ENCODE measurements at regions not wholly inside any gene's neighbourhood (a gene's known extent, or its start where the extent isn't known, plus 50 kb on each side); places are given as distances from the start of the nearest gene placed in this dataset.

DNA sequence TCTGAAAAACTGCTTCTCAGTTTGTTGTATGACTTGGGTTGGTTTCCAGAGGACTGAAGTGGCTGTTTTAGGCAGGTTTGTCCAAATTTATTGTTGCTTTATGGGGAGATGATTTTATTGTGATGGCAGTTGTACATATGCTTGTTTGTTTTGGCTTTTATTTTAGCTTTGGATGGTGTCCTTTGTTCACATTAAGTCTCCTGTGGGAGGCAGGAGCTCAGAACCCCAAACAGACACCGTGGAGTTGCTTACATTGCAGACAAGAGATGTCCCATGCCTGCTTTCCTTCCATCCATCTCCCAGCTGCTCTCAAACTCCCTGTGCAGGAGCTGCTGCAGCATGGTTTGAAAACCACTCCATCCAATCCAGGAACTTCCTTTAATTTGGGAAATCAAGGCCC is 414.7 kb downstream of the LPIN1 start:
- ATAC-seq (no peak), DNase-seq (no peak)
- peaks cover 0 to 11% (median 1%) of the 10 kb centered on the region in 11 donors for H3K9me3 Mint-ChIP-seq
- peaks cover 0 to 4% (median 0%) of the 10 kb centered on the region in 5 donors for H3K36me3 Mint-ChIP-seq
- H3K27me3 Mint-ChIP-seq = peaks cover 0 to 13% (median 0%) of the 10 kb centered on the region in 5 donors
- no peak overlapping the region for H3K27ac Mint-ChIP-seq
- intact Hi-C loops (cut with micrococcal nuclease) = no loop called here
- Histone ChIP-seq H3K9me3 (ENCODE audit: control insufficient read depth in 2 of 3, low read length in 3 of 3) (no peaks in the 10 kb centered on the region), H3K27ac (ENCODE audit: low read depth, low read length) (no peak overlapping the region), H3K4me3 (ENCODE audit: low read length) (no peak overlapping the region), H3K36me3 (ENCODE audit: control insufficient read depth in 2 of 3, insufficient read depth in 3 of 3, low read length in 3 of 3) (no peaks in the 10 kb centered on the region), H3K27me3 (ENCODE audit: control insufficient read depth in 2 of 2, insufficient read depth in 2 of 2, low read length in 2 of 2) (no peaks in the 10 kb centered on the region), H3K4me1 (ENCODE audit: control insufficient read depth in 2 of 2, insufficient read depth in 2 of 2, low read length in 2 of 2) (no peaks in the 10 kb centered on the region)
- POLR2A ChIA-PET = interaction anchor here (1.0 to 2.4 kb wide), 2 partner anchors 9 to 11 kb away, joined by 5 to 11 read pairs; no protein-coding TSS in a partner anchor
- no peak overlapping the region for H3K4me3 Mint-ChIP-seq
- CTCF ChIA-PET = interaction anchor here (1.1 kb wide), 1 partner anchor 11 kb away, joined by 3 read pairs; no protein-coding TSS in a partner anchor
- H3K4me1 Mint-ChIP-seq = peaks cover 6 to 29% (median 18%) of the 10 kb centered on the region in 7 donors

DNA sequence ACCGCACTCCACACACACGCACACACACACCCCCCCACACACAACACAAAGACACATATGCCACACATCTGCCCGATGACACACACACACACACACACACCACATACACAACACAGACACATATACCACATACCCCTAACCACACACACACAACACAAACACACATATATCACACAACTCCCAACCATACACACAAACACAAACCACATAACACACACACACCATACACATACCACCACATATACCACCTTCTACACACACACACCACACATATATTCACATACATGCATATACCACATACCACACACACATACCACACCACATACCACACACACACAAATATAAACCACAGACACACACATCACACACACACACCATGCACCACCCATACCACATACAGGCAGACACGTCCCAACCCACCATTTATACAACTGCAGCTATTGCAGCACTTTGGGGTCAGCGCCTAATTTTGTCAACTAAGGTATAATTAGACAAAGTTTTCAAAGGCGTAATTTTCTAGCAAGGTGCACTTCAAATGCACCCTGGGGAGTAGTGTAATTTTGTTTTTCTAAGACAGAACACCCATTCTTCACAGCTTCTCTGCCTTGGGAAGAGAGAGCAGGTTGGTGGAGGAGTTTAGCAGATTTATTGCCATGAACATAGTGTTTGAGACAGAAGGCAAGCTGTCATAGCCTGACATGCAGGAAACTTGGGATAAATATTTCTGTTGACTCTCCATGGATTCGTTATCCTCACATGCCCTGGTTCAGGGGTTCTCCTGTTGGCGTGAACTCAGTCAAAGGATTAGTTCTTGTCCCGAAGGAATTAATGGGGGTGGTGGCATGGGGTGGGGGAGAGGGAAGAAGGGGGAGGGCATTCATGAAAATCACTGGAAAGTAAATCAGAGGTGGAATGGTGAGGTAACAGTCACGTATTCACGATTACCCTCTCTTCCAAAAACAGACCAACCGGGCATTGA is 416.1 kb downstream of the LPIN1 start:
- no peak overlapping the region for H3K4me3 Mint-ChIP-seq
- no peak for DNase-seq
- intact Hi-C loops (cut with micrococcal nuclease) = no loop called here
- no peak for ATAC-seq
- peak overlapping the region in 3 of 9 donors; percentile 15 to 20 (median 18) for H3K27ac Mint-ChIP-seq
- peaks cover 0 to 9% (median 0%) of the 10 kb centered on the region in 5 donors for H3K27me3 Mint-ChIP-seq
- no peaks in the 10 kb centered on the region for H3K27me3 ChIP-seq (ENCODE audit: control insufficient read depth in 2 of 2, insufficient read depth in 2 of 2, low read length in 2 of 2)
- H3K4me1 ChIP-seq (ENCODE audit: control insufficient read depth in 2 of 2, insufficient read depth in 2 of 2, low read length in 2 of 2) = no peaks in the 10 kb centered on the region
- no peaks in the 10 kb centered on the region for H3K36me3 ChIP-seq (ENCODE audit: control insufficient read depth in 2 of 3, insufficient read depth in 3 of 3, low read length in 3 of 3)
- CTCF ChIA-PET = no interaction called here
- POLR2A ChIA-PET = interaction anchor here (0.6 to 1.0 kb wide), 2 partner anchors 9 to 386 kb away, joined by 3 to 5 read pairs; no protein-coding TSS in a partner anchor
- no peak overlapping the region for H3K27ac ChIP-seq (ENCODE audit: low read depth, low read length)
- H3K9me3 ChIP-seq (ENCODE audit: control insufficient read depth in 2 of 3, low read length in 3 of 3) = no peaks in the 10 kb centered on the region
- peaks cover 0 to 4% (median 0%) of the 10 kb centered on the region in 5 donors for H3K36me3 Mint-ChIP-seq
- H3K4me1 Mint-ChIP-seq = peaks cover 6 to 31% (median 19%) of the 10 kb centered on the region in 7 donors
- H3K9me3 Mint-ChIP-seq = peaks cover 0 to 11% (median 1%) of the 10 kb centered on the region in 11 donors
- H3K4me3 ChIP-seq (ENCODE audit: low read length) = no peak overlapping the region

DNA sequence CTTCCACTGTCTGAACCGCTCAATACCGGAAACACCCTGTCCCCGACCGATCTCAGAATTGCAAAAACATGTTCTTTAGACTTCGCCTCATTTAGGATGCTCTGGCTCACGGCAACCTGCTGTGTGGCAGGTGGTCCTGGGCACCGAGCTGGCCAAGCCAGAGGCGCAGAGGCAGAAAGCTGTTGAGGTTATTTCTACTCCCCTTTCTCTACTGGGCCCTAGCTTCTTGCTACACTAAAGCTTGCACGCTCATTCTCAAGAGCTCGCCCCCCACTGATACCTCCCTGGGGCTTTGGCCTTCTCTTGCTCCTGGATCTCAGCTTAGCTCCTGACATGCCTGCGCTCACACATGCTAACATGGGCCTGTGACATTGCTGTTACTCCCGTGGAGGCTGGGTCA is 417.4 kb downstream of the LPIN1 start:
- intact Hi-C loops (cut with micrococcal nuclease) = no loop called here
- DNase-seq = no peak
- Mint-ChIP-seq H3K27me3 (peaks cover 0 to 9% (median 0%) of the 10 kb centered on the region in 5 donors), H3K4me1 (peaks cover 11 to 40% (median 32%) of the 10 kb centered on the region in 7 donors), H3K36me3 (peaks cover 0 to 4% (median 0%) of the 10 kb centered on the region in 5 donors), H3K27ac (peak overlapping the region in 1 of 9 donors; percentile 67), H3K4me3 (no peak overlapping the region), H3K9me3 (peaks cover 0 to 11% (median 1%) of the 10 kb centered on the region in 11 donors)
- ATAC-seq = no peak
- Histone ChIP-seq H3K4me1 (ENCODE audit: control insufficient read depth in 2 of 2, insufficient read depth in 2 of 2, low read length in 2 of 2) (peaks cover 0 to 6% of the 10 kb centered on the region in 2 donors), H3K9me3 (ENCODE audit: control insufficient read depth in 2 of 3, low read length in 3 of 3) (no peaks in the 10 kb centered on the region), H3K27me3 (ENCODE audit: control insufficient read depth in 2 of 2, insufficient read depth in 2 of 2, low read length in 2 of 2) (no peaks in the 10 kb centered on the region), H3K36me3 (ENCODE audit: control insufficient read depth in 2 of 3, insufficient read depth in 3 of 3, low read length in 3 of 3) (no peaks in the 10 kb centered on the region), H3K4me3 (ENCODE audit: low read length) (no peak overlapping the region), H3K27ac (ENCODE audit: low read depth, low read length) (no peak overlapping the region)
- ChIA-PET CTCF (no interaction called here), POLR2A (no interaction called here)

DNA sequence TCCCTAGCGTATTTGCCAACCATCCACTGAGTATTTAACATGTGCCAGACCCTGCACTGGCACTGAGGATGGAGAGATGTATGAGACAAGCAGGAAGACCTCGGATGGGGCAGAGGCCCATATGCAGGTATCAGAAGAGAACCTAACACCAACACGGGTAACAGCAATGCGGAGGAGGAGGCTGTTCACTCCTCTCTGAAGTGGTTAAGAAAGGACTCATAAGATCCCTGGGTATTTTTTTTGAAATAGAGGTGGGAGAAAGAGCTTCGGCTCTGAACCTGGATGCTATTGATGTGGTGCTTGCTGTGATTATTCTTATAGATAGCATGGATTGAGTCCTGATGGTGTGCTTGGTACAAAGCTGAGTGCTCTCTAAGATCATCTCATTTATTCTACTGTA is 418.3 kb downstream of the LPIN1 start:
- DNase-seq (no peak), ATAC-seq (no peak)
- Mint-ChIP-seq H3K4me1 (peaks cover 19 to 48% (median 40%) of the 10 kb centered on the region in 7 donors), H3K27me3 (peaks cover 0 to 8% (median 0%) of the 10 kb centered on the region in 5 donors), H3K9me3 (peaks cover 0 to 7% (median 0%) of the 10 kb centered on the region in 11 donors), H3K36me3 (peaks cover 0 to 4% (median 0%) of the 10 kb centered on the region in 5 donors), H3K27ac (peak overlapping the region in 3 of 9 donors; percentile 10 to 42 (median 30)), H3K4me3 (no peak overlapping the region)
- ChIA-PET POLR2A (interaction anchor here (0.6 to 1.3 kb wide), 5 partner anchors 11 to 551 kb away, joined by 3 to 5 read pairs (median 3); no protein-coding TSS in a partner anchor), CTCF (interaction anchor here (1.3 kb wide), 1 partner anchor 33 kb away, joined by 3 read pairs; no protein-coding TSS in a partner anchor)
- no peaks in the 10 kb centered on the region for H3K9me3 ChIP-seq (ENCODE audit: control insufficient read depth in 2 of 3, low read length in 3 of 3)
- no peak overlapping the region for H3K4me3 ChIP-seq (ENCODE audit: low read length)
- no peaks in the 10 kb centered on the region for H3K27me3 ChIP-seq (ENCODE audit: control insufficient read depth in 2 of 2, insufficient read depth in 2 of 2, low read length in 2 of 2)
- intact Hi-C loops (cut with micrococcal nuclease) = no loop called here
- peaks cover 0 to 14% of the 10 kb centered on the region in 2 donors for H3K4me1 ChIP-seq (ENCODE audit: control insufficient read depth in 2 of 2, insufficient read depth in 2 of 2, low read length in 2 of 2)
- H3K36me3 ChIP-seq (ENCODE audit: control insufficient read depth in 2 of 3, insufficient read depth in 3 of 3, low read length in 3 of 3) = no peaks in the 10 kb centered on the region
- H3K27ac ChIP-seq (ENCODE audit: low read depth, low read length) = no peak overlapping the region

DNA sequence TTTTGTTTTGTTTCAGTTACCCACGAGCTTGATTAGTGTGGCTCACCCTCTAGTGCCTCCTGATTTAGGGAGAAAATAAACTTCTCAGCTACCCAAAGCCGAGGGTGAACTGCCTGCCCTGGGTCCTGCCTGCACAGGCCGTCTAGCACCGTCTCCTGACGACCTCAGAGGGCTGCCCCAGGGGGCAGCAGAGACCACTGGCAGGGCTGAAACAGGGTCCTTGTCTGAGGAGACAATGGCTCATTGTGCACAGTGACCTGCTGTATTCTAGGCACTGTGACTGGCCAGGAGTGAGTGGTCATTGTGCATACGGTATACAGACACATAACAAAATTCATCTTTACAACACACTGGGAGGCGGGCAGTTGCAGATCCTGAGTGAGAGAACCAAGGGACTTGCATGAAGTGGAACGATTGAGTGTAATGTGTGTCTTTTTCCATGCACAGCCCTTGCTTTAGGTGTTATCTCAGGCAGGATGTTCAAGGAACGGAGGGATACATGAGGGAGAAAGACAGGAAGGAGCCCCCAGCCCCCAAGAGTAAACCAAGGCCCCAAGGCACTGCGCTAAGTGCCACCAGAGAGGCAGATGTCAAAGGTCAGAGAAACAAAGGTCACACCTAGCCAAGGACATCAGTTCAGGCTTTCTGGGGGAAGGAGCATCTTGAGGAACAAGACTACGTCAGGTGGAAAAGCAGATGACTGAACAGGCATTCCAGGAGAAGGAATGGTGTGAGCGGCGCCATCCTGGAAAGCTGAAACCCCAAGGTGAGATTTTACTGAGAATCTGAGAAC is 421.3 kb downstream of the LPIN1 start:
- Mint-ChIP-seq H3K27ac (peak overlapping the region in 4 of 9 donors; percentile 37 to 53 (median 40)), H3K4me3 (peak overlapping the region in 3 of 10 donors; percentile 13 to 30 (median 27)), H3K4me1 (peaks cover 28 to 60% (median 47%) of the 10 kb centered on the region in 7 donors), H3K27me3 (peaks cover 0 to 4% (median 0%) of the 10 kb centered on the region in 5 donors), H3K36me3 (peaks cover 0 to 1% (median 0%) of the 10 kb centered on the region in 5 donors), H3K9me3 (no peaks in the 10 kb centered on the region)
- H3K4me1 ChIP-seq (ENCODE audit: control insufficient read depth in 2 of 2, insufficient read depth in 2 of 2, low read length in 2 of 2) = peaks cover 0 to 25% of the 10 kb centered on the region in 2 donors
- H3K36me3 ChIP-seq (ENCODE audit: control insufficient read depth in 2 of 3, insufficient read depth in 3 of 3, low read length in 3 of 3) = no peaks in the 10 kb centered on the region
- no peak overlapping the region for H3K4me3 ChIP-seq (ENCODE audit: low read length)
- no peak overlapping the region for H3K27ac ChIP-seq (ENCODE audit: low read depth, low read length)
- intact Hi-C loops (cut with micrococcal nuclease) = loop anchor here in 1 of 2 donors (1.0 to 2.0 kb wide), 2 partner anchors 549 to 764 kb away; partner anchors contain the start of gene TRIB2
- H3K9me3 ChIP-seq (ENCODE audit: control insufficient read depth in 2 of 3, low read length in 3 of 3) = no peaks in the 10 kb centered on the region
- POLR2A ChIA-PET = interaction anchor here (0.9 to 1.3 kb wide), 2 partner anchors 36 to 548 kb away, joined by 3 read pairs; no protein-coding TSS in a partner anchor
- ATAC-seq (no peak), DNase-seq (no peak)
- CTCF ChIA-PET = no interaction called here
- H3K27me3 ChIP-seq (ENCODE audit: control insufficient read depth in 2 of 2, insufficient read depth in 2 of 2, low read length in 2 of 2) = no peaks in the 10 kb centered on the region

DNA sequence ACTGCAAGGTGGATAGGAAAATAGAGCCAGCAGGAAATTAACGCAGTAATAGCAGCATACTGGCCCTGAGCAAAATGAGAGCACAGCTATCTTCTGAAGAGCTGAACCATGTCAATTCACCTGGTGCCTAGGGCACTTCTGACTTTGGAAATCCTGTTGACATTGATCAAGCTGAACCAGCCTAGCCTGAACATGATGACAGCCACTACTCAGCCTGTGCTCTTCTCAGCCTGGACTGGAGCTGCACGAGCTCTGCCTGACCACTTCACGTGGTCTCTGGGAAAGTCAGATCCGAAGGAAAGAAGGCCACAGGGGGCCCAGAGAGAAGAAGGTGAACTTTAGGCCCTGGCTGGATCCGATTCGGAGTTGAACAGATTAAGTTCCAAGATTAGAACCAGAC is 421.9 kb downstream of the LPIN1 start:
- H3K9me3 Mint-ChIP-seq = no peaks in the 10 kb centered on the region
- ChIA-PET POLR2A (interaction anchor here (0.9 to 1.3 kb wide), 3 partner anchors 11 to 548 kb away, joined by 3 to 4 read pairs (median 3); no protein-coding TSS in a partner anchor), CTCF (interaction anchor here (0.7 to 1.5 kb wide), 3 partner anchors 10 to 134 kb away, joined by 3 to 4 read pairs (median 3); no protein-coding TSS in a partner anchor)
- peaks cover 0 to 4% (median 0%) of the 10 kb centered on the region in 5 donors for H3K27me3 Mint-ChIP-seq
- intact Hi-C loops (cut with micrococcal nuclease) = no loop called here
- peak overlapping the region in 4 of 9 donors; percentile 30 to 74 (median 55) for H3K27ac Mint-ChIP-seq
- H3K27ac ChIP-seq (ENCODE audit: low read depth, low read length) = no peak overlapping the region
- peaks cover 0 to 25% of the 10 kb centered on the region in 2 donors for H3K4me1 ChIP-seq (ENCODE audit: control insufficient read depth in 2 of 2, insufficient read depth in 2 of 2, low read length in 2 of 2)
- H3K4me1 Mint-ChIP-seq = peaks cover 30 to 61% (median 52%) of the 10 kb centered on the region in 7 donors
- H3K4me3 Mint-ChIP-seq = peak overlapping the region in 3 of 10 donors; percentile 13 to 60 (median 56)
- no peaks in the 10 kb centered on the region for H3K9me3 ChIP-seq (ENCODE audit: control insufficient read depth in 2 of 3, low read length in 3 of 3)
- ATAC-seq = no peak
- H3K36me3 ChIP-seq (ENCODE audit: control insufficient read depth in 2 of 3, insufficient read depth in 3 of 3, low read length in 3 of 3) = no peaks in the 10 kb centered on the region
- DNase-seq = no peak
- H3K27me3 ChIP-seq (ENCODE audit: control insufficient read depth in 2 of 2, insufficient read depth in 2 of 2, low read length in 2 of 2) = no peaks in the 10 kb centered on the region
- peaks cover 0 to 1% (median 0%) of the 10 kb centered on the region in 5 donors for H3K36me3 Mint-ChIP-seq
- H3K4me3 ChIP-seq (ENCODE audit: low read length) = no peak overlapping the region

All from naive thymus-derived CD4-positive, alpha-beta T cell (primary cell).